Activated CD8-positive, alpha-beta memory T cell treated with anti-CD3 and anti-CD28 coated beads, Interleukin-2, amount 50 U/mL, for 24 hours (primary cell): ENCODE measurements at regions not wholly inside any gene's neighbourhood (a gene's known extent, or its start where the extent isn't known, plus 50 kb on each side); places are given as distances from the start of the nearest gene placed in this dataset.
"Not testable (repeated sequence)": the region's sequence is repeated elsewhere in the genome, so short reads cannot be mapped to it uniquely, and the experiment has no call there.

ENCODE experiments used
- DNase-seq: peaks from one replicate; pipeline ENCODE4 v3.0.0-alpha.2; 2020; ENCODE audit errors: extremely low read depth

GRCh38 chr14:99029916-99030305 is 242.1 kb downstream of the BCL11B start:
- DNase-seq = no peak

DNA sequence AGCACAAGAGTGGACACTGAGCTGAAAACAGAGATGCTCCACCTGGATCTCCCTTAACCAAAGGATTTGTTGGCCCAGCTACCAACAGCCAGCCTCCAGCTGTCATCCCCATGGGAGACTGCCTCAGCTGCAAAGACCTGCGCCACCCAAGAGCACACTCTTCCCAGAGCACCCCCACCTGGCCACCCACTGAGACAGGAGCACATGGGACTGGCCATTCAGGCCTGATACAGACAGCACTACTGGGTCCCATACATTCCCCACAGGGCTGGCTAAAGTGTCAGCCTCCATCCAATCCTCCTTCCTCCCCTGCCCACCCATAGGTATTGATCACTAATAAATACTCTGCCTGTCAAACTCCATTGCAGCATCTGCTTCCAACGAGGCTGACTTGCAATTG is 241.5 kb downstream of the BCL11B start:
- DNase-seq = no peak

- no peak for DNase-seq
These were observed 239.2 kb downstream of the BCL11B start for GRCh38 chr14:99032759-99033158.

GRCh38 chr14:99033951-99034350 is 238.0 kb downstream of the BCL11B start:
- DNase-seq = no peak

DNA sequence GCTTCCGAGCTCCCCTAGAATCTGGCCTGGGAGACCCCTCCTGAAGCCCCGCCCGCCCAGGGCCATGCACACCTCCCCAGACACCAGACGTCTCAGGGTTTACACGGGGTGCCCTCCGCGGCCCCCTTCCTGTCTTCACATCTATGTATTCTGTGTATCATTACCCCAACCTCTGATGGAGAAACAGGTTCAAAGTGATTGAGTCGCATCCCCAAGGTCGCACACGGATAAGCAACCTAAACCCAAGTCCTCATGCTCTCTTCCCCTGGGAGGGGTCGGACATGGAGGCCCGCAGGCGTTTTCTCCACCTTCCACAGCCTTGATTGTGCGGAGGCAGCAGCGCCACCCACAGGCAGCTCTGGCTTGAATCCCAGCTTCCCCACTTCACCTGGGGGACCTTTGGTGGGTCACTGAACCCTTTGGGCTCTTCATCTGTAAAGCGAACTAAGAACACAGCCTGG is 237.3 kb downstream of the BCL11B start:
- no peak for DNase-seq

DNA sequence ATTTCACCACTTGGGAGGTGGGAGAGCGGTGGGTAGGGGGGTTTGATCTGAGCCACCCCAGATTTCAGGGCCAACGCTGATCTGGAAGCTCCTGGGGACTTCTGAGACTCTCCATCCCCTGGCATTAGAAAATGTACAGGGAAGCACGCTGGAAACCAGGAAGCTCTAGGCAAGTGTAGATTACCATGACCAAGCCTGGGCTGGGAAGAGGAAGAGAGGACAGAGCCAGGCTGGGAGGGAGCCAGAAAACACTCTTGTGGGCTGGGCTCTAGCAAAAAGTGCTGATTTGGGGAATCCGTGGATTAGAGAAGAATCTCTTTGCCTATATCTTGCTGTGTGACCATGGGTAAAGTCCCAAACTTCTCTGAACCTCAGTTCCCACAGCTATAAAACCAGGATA is 236.7 kb downstream of the BCL11B start:
- DNase-seq = no peak

DNA sequence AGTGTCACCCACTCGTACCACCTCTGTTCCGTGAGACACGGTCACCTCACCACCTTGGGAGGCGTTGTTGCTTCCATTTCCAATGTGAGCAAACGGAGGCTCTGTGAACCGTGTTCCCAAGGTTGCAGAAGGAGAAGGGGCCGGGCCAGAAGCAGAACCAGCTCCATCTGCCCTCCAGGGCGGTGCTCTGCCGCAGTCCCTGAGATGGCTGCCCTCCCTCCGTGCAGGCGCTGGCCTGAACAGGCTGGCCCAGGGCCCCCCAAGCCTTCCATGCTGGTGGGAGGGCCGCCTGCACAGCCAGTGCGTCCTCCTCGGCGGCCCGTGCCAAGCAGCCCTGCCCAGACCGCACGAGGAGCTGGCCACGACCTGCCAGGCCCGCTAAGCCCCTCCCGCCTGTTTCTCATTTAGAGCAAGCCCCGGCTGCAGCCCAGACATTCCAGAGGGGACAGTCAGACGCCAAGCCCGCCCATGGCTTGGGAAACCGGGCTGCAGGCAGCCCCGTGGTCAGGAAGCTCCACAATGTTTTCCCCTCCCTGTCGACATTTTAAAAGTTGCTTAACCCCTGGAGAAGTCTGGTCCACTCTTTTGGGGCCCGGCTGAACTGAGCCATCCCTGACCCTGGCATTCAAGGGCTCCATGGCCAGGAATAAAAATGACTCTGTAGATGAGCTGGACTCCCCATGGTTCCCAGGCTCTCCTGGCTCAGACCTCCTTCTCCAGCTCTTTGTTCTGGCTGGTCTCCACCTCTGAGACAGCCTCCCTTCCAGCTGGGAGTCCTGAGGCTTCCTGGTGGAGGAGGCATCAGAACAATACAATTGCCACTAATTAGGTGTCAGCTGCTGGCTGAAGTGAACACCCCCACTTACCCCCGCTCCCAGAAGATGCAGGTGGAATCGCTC is 236.0 kb downstream of the BCL11B start:
- no peak for DNase-seq

- no peak for DNase-seq
These were observed 235.2 kb downstream of the BCL11B start for GRCh38 chr14:99036611-99037293.

- not testable (repeated sequence) for DNase-seq
These were observed 234.7 kb downstream of the BCL11B start for GRCh38 chr14:99037326-99037725.

GRCh38 chr14:99037777-99038430 is 234.1 kb downstream of the BCL11B start:
- no peak for DNase-seq

- DNase-seq = no peak
These were observed 233.6 kb downstream of the BCL11B start for GRCh38 chr14:99038431-99038820.

- DNase-seq = no peak
These were observed 232.5 kb downstream of the BCL11B start for GRCh38 chr14:99039331-99040041.

DNA sequence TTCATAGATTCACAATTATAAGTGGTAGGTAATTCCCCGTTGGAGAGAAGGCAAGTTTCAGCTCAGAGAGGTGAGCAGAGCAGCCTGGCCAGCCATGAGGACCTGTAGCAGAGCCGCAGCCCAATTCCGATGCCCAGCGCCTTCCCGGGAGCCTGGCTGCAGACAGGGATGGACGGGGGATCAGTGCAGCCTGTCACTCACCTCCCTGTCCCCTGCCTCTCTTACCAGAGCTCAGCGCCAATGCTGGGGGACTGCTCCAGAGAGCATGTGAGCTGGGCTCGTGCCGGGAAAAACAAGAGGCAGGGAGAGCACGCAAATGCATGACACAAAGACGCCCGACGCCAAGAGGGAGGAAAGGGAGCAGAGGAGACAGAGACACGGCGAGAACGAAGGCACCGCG is 231.9 kb downstream of the BCL11B start:
- no peak for DNase-seq

DNA sequence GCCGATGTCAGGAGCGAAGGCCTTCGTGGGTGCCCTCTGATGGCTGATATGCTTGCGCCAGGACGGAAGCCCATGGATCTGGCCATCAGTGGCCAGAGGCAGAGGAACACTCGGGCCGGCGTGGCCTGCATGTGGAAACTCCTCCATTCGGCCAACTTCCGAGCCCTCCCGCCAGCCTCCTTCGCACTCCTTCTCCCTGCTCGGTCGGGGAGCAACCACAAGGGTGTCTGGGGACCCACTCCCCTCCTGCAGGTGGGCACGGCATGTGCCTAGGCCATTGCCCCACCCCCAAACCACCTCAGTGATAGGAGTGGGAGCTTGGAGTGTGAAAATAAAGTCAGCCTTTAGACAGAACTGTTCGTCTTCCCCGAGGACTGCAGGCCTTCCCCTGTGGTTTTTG is 231.3 kb downstream of the BCL11B start:
- DNase-seq = no peak

GRCh38 chr14:99041141-99041819 is 230.7 kb downstream of the BCL11B start:
- no peak for DNase-seq

DNA sequence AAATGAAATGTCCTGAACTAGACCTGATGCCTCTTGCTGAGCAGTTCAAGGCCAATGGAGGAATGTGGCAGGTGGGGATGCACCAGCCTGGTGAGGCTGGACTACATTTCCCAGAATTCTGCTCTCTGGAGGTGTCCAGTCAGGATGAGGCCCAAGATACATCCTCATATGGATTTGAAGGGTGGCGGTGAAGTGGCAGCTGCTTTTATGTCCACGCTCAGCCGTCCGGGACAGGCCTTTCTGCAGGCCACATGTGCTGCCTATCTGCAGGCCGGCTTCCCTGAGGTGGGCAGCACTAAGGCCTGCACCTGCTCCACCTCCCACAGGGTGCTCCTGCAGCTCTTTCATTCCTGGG is 230.2 kb downstream of the BCL11B start:
- no peak for DNase-seq

GRCh38 chr14:99042381-99043266 is 229.4 kb downstream of the BCL11B start:
- DNase-seq = no peak

DNA sequence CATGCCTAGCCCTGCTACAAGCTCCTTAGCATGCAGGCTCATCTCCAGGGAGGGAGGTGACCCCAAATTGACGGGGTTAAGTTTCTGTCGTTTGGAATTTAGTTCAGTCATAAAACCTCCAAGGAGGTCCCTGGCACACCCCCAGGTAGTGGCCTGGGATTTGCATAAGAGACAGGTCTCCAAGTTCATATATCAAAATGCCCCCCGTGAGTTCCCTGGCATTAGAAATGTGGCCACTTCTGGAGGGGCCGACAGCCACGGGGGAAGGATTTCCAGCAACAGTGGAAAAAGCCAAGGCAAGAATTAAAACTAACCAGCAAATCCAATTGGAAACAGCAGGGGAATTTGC is 228.8 kb downstream of the BCL11B start:
- DNase-seq = no peak

- DNase-seq = no peak
These were observed 228.2 kb downstream of the BCL11B start for GRCh38 chr14:99043756-99044155.

GRCh38 chr14:99047441-99048031 is 224.5 kb downstream of the BCL11B start:
- DNase-seq = no peak
